NB4 (cell line): ENCODE measurements at regions not wholly inside any gene's neighbourhood (a gene's known extent, or its start where the extent isn't known, plus 50 kb on each side); places are given as distances from the start of the nearest gene placed in this dataset.
"Not testable (repeated sequence)": the region's sequence is repeated elsewhere in the genome, so short reads cannot be mapped to it uniquely, and the experiment has no call there.

Source experiments
- DNase-seq: peaks from one replicate; pipeline ENCODE4 v3.0.0; 2010; ENCODE audit warnings: low read depth
- H3K4me3 ChIP-seq: one replicate; pipeline ENCODE4 v1.5.1; 2011; ENCODE audit warnings: mild to moderate bottlenecking, low read depth, low read length, moderate library complexity
- CTCF ChIP-seq: IDR thresholded peaks from one replicate; pipeline ENCODE4 v1.5.1; 2012; ENCODE audit warnings: low read depth, low read length
- MAX ChIP-seq: IDR thresholded peaks from 2 replicates; pipeline ENCODE4 v1.6.1; 2011; ENCODE audit warnings: low read depth, low read length
- MYC ChIP-seq: IDR thresholded peaks from 2 replicates; pipeline ENCODE4 v1.6.1; 2011; ENCODE audit warnings: low read depth, low read length
- POLR2A ChIP-seq: IDR thresholded peaks from 2 replicates; pipeline ENCODE4 v1.6.1; 2011; ENCODE audit warnings: mild to moderate bottlenecking; ENCODE audit not compliant: insufficient read length; ENCODE audit errors: extremely low read depth

- no peak overlapping the region for H3K4me3 ChIP-seq
- DNase-seq, result peak; percentile 16
- TF ChIP-seq MAX, result no peak
- no peak for TF ChIP-seq MYC
- TF ChIP-seq POLR2A, result no peak
- TF ChIP-seq CTCF, result peak; percentile 61
Observed at GRCh38 chr10:29377333-29377961, 88.6 kb downstream of the LYZL1 start.

- TF ChIP-seq MYC (no peak), MAX (no peak), CTCF (no peak), POLR2A (no peak)
- H3K4me3 ChIP-seq, result no peak overlapping the region
- DNase-seq, result no peak
Observed at GRCh38 chr10:29378106-29378505, 89.2 kb downstream of the LYZL1 start.

GRCh38 chr10:29379208-29379607 is 90.3 kb downstream of the LYZL1 start:
- DNase-seq, result no peak
- TF ChIP-seq POLR2A (no peak), CTCF (no peak), MAX (no peak), MYC (no peak)
- H3K4me3 ChIP-seq, result no peak overlapping the region

- not testable (repeated sequence) for H3K4me3 ChIP-seq, DNase-seq
Observed at GRCh38 chr10:29379777-29380598, 91.1 kb downstream of the LYZL1 start.

- DNase-seq, H3K4me3 ChIP-seq: not testable (repeated sequence)
Observed at GRCh38 chr10:29380599-29381511, 92.0 kb downstream of the LYZL1 start.

- H3K4me3 ChIP-seq, result no peak overlapping the region
- peak; percentile 21 for DNase-seq
- TF ChIP-seq MYC (no peak), MAX (no peak), CTCF (peak; percentile 49)
Observed at GRCh38 chr10:29386342-29386999, 97.6 kb downstream of the LYZL1 start.
